ENCODE measurements at regions not wholly inside any gene's neighbourhood (a gene's known extent, or its start where the extent isn't known, plus 50 kb on each side); places are given as distances from the start of the nearest gene placed in this dataset.

DNA sequence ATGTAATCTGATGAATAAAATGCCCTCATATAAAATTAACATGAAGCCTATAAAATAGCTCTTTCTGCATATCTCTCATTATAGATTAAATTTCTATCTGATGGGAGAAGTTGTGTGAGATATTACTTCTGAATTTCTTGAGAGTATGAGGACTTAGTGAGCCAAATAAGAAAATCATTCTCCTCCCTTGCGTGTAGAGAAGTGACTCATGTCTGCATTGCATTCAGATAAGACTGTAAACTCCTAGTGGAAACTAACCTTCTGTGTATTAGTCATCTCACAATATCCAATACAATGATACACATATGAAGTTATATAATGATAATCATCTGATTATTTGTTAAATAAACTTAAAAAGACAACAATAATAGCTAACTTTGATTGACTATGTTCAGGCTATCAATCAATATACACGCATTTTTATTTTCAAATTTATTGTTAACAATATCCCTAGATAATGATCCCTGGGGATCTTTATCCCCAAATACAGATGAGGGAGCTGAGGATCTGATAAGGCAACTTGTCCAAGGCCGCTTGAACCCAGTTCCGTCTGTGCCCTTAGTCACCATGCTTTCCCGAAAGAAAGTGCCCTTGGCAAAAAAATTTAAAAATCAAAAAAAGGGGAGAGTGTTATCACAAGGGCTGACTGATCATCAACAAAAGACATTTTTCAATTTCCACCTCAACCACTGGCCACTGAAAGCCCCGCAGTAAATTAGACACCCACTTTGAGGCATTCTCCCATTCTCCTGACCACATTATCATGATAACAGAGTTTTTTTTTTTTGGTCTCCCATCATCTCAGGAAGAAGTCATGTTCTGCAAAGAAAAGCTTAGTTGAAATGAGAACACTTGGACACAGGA lies 189.2 kb upstream of the RASSF8 start:
- ATAC-seq (replicated peaks in 1 of 4) (no peak), DNase-seq (no peak)
- H3K36me3 Mint-ChIP-seq = no peaks in the 10 kb centered on the region
- ChIA-PET POLR2A (no interaction called here), CTCF (no interaction called here)
- no peaks in the 10 kb centered on the region for H3K27me3 ChIP-seq (replicated peaks in 1 of 2; ENCODE audit: control insufficient read depth in 2 of 2, extremely low read depth in 1 of 2, insufficient read depth in 2 of 2, low read length in 1 of 2)
- H3K4me3 ChIP-seq (ENCODE audit: control insufficient read depth in 1 of 2, extremely low read depth in 1 of 2, low read length in 1 of 2) = no peak overlapping the region
- no peaks in the 10 kb centered on the region for H3K4me1 ChIP-seq (ENCODE audit: control insufficient read depth in 1 of 2, extremely low read depth in 1 of 2, insufficient read depth in 2 of 2, low read length in 2 of 2)
- H3K4me3 Mint-ChIP-seq = no peak overlapping the region
- no peak overlapping the region for H3K27ac Mint-ChIP-seq
- H3K36me3 ChIP-seq (ENCODE audit: control insufficient read depth in 2 of 2, extremely low read depth in 1 of 2, insufficient read depth in 1 of 2, low read length in 1 of 2) = no peaks in the 10 kb centered on the region
- H3K9me3 ChIP-seq = no peaks in the 10 kb centered on the region
- H3K27me3 Mint-ChIP-seq = peaks cover 0 to 2% of the 10 kb centered on the region in 2 donors
- no peaks in the 10 kb centered on the region for H3K9me3 Mint-ChIP-seq
- H3K27ac ChIP-seq (ENCODE audit: low read length) = no peak overlapping the region
- no CpG with 5 or more reads among the region's 6 CpGs for WGBS (ENCODE audit: insufficient coverage)
- H3K4me1 Mint-ChIP-seq = no peaks in the 10 kb centered on the region

GRCh38 chr12:25771041-25771440 lies 187.4 kb upstream of the RASSF8 start:
- H3K27me3 Mint-ChIP-seq = peaks cover 0 to 2% of the 10 kb centered on the region in 2 donors
- no peak overlapping the region for H3K4me3 ChIP-seq (ENCODE audit: control insufficient read depth in 1 of 2, extremely low read depth in 1 of 2, low read length in 1 of 2)
- no peaks in the 10 kb centered on the region for H3K36me3 ChIP-seq (ENCODE audit: control insufficient read depth in 2 of 2, extremely low read depth in 1 of 2, insufficient read depth in 1 of 2, low read length in 1 of 2)
- DNase-seq = no peak
- H3K36me3 Mint-ChIP-seq = no peaks in the 10 kb centered on the region
- no peak for ATAC-seq (replicated peaks in 1 of 4)
- CTCF ChIA-PET = no interaction called here
- no peaks in the 10 kb centered on the region for H3K9me3 Mint-ChIP-seq
- H3K9me3 ChIP-seq = no peaks in the 10 kb centered on the region
- no peak overlapping the region for H3K27ac Mint-ChIP-seq
- no peaks in the 10 kb centered on the region for H3K4me1 Mint-ChIP-seq
- WGBS (ENCODE audit: insufficient coverage) = no CpG with 5 or more reads among the region's 2 CpGs
- no peak overlapping the region for H3K27ac ChIP-seq (ENCODE audit: low read length)
- POLR2A ChIA-PET = no interaction called here
- no peak overlapping the region for H3K4me3 Mint-ChIP-seq
- H3K27me3 ChIP-seq (replicated peaks in 1 of 2; ENCODE audit: control insufficient read depth in 2 of 2, extremely low read depth in 1 of 2, insufficient read depth in 2 of 2, low read length in 1 of 2) = no peaks in the 10 kb centered on the region
- no peaks in the 10 kb centered on the region for H3K4me1 ChIP-seq (ENCODE audit: control insufficient read depth in 1 of 2, extremely low read depth in 1 of 2, insufficient read depth in 2 of 2, low read length in 2 of 2)

- Mint-ChIP-seq H3K4me1 (no peaks in the 10 kb centered on the region), H3K9me3 (no peaks in the 10 kb centered on the region), H3K27ac (no peak overlapping the region), H3K36me3 (no peaks in the 10 kb centered on the region), H3K4me3 (no peak overlapping the region), H3K27me3 (peaks cover 0 to 2% of the 10 kb centered on the region in 2 donors)
- no peaks in the 10 kb centered on the region for H3K36me3 ChIP-seq (ENCODE audit: control insufficient read depth in 2 of 2, extremely low read depth in 1 of 2, insufficient read depth in 1 of 2, low read length in 1 of 2)
- no peak overlapping the region for H3K27ac ChIP-seq (ENCODE audit: low read length)
- H3K4me3 ChIP-seq (ENCODE audit: control insufficient read depth in 1 of 2, extremely low read depth in 1 of 2, low read length in 1 of 2) = no peak overlapping the region
- no peak for DNase-seq
- no peaks in the 10 kb centered on the region for H3K27me3 ChIP-seq (replicated peaks in 1 of 2; ENCODE audit: control insufficient read depth in 2 of 2, extremely low read depth in 1 of 2, insufficient read depth in 2 of 2, low read length in 1 of 2)
- no CpG with 5 or more reads among the region's 4 CpGs for WGBS (ENCODE audit: insufficient coverage)
- no peaks in the 10 kb centered on the region for H3K9me3 ChIP-seq
- no peaks in the 10 kb centered on the region for H3K4me1 ChIP-seq (ENCODE audit: control insufficient read depth in 1 of 2, extremely low read depth in 1 of 2, insufficient read depth in 2 of 2, low read length in 2 of 2)
- ATAC-seq (replicated peaks in 1 of 4) = no peak
- CTCF ChIA-PET = no interaction called here
- POLR2A ChIA-PET = no interaction called here
Observed at GRCh38 chr12:25771476-25771875, 187.0 kb upstream of the RASSF8 start.

DNA sequence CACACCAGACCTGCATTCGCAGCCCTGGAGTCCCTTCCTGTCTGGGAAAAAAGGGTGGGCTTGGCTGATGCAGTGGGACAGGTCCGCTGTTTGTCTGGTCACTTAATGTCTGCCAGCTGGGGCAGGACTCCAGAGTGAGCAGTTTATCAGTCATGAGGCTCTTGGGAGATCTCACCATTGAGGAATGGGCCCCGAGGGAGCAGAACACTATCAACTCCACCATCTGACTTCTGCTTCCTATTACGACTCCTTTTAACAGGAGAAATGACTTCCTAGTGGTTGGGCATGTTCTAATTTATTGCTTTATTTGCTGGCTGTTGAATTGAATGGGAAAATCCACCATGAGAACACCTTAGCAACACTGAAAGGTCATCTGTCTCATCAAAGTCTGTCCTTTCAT lies 182.5 kb upstream of the RASSF8 start:
- H3K4me1 ChIP-seq (ENCODE audit: control insufficient read depth in 1 of 2, extremely low read depth in 1 of 2, insufficient read depth in 2 of 2, low read length in 2 of 2) = no peaks in the 10 kb centered on the region
- ChIA-PET POLR2A (no interaction called here), CTCF (no interaction called here)
- ATAC-seq (replicated peaks in 1 of 4) = no peak
- no peak overlapping the region for H3K4me3 ChIP-seq (ENCODE audit: control insufficient read depth in 1 of 2, extremely low read depth in 1 of 2, low read length in 1 of 2)
- H3K9me3 Mint-ChIP-seq = no peaks in the 10 kb centered on the region
- no peaks in the 10 kb centered on the region for H3K27me3 Mint-ChIP-seq
- H3K27me3 ChIP-seq (replicated peaks in 1 of 2; ENCODE audit: control insufficient read depth in 2 of 2, extremely low read depth in 1 of 2, insufficient read depth in 2 of 2, low read length in 1 of 2) = no peaks in the 10 kb centered on the region
- no peak for DNase-seq
- H3K4me3 Mint-ChIP-seq = no peak overlapping the region
- H3K36me3 Mint-ChIP-seq = no peaks in the 10 kb centered on the region
- H3K36me3 ChIP-seq (ENCODE audit: control insufficient read depth in 2 of 2, extremely low read depth in 1 of 2, insufficient read depth in 1 of 2, low read length in 1 of 2) = no peaks in the 10 kb centered on the region
- no peaks in the 10 kb centered on the region for H3K4me1 Mint-ChIP-seq
- WGBS (ENCODE audit: insufficient coverage) = 78% methylated on average over 2 of the region's 4 CpGs
- H3K27ac Mint-ChIP-seq = no peak overlapping the region
- H3K9me3 ChIP-seq = no peaks in the 10 kb centered on the region
- no peak overlapping the region for H3K27ac ChIP-seq (ENCODE audit: low read length)

- H3K27ac ChIP-seq (ENCODE audit: low read length) = no peak overlapping the region
- WGBS (ENCODE audit: insufficient coverage) = no CpG with 5 or more reads among the region's 3 CpGs
- ATAC-seq (replicated peaks in 1 of 4) = no peak
- ChIA-PET CTCF (no interaction called here), POLR2A (no interaction called here)
- Mint-ChIP-seq H3K4me1 (no peaks in the 10 kb centered on the region), H3K4me3 (no peak overlapping the region), H3K27ac (no peak overlapping the region), H3K27me3 (peaks cover 0 to 2% of the 10 kb centered on the region in 2 donors), H3K36me3 (no peaks in the 10 kb centered on the region), H3K9me3 (no peaks in the 10 kb centered on the region)
- H3K9me3 ChIP-seq = no peaks in the 10 kb centered on the region
- no peak for DNase-seq
- H3K27me3 ChIP-seq (replicated peaks in 1 of 2; ENCODE audit: control insufficient read depth in 2 of 2, extremely low read depth in 1 of 2, insufficient read depth in 2 of 2, low read length in 1 of 2) = no peaks in the 10 kb centered on the region
- H3K4me1 ChIP-seq (ENCODE audit: control insufficient read depth in 1 of 2, extremely low read depth in 1 of 2, insufficient read depth in 2 of 2, low read length in 2 of 2) = no peaks in the 10 kb centered on the region
- H3K36me3 ChIP-seq (ENCODE audit: control insufficient read depth in 2 of 2, extremely low read depth in 1 of 2, insufficient read depth in 1 of 2, low read length in 1 of 2) = no peaks in the 10 kb centered on the region
- no peak overlapping the region for H3K4me3 ChIP-seq (ENCODE audit: control insufficient read depth in 1 of 2, extremely low read depth in 1 of 2, low read length in 1 of 2)
Observed at GRCh38 chr12:25780771-25781170, 177.7 kb upstream of the RASSF8 start.

DNA sequence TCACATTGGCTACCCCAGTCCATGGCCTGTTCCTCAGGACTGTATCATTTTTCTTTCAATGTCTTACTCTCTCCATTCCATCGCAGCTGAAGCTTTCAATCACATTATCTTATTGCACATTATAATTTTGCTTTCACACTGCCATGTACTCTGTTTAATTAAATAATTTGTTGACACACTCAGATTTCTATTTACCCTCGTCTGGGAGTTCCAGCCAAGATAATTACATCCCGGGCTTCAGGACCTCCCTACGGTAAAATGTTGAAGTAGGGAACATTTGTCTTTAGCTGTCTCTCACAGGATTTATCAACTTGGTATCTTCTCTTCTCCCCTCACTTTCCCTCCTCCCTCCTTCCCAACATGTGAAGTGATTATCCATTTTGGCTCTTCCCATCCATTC lies 177.2 kb upstream of the RASSF8 start:
- no peak for ATAC-seq (replicated peaks in 1 of 4)
- Mint-ChIP-seq H3K27me3 (peaks cover 0 to 2% of the 10 kb centered on the region in 2 donors), H3K36me3 (no peaks in the 10 kb centered on the region), H3K9me3 (no peaks in the 10 kb centered on the region), H3K4me1 (no peaks in the 10 kb centered on the region), H3K4me3 (no peak overlapping the region), H3K27ac (no peak overlapping the region)
- DNase-seq = no peak
- 100% methylated on average over 2 of the region's 4 CpGs for WGBS (ENCODE audit: insufficient coverage)
- Histone ChIP-seq H3K4me3 (ENCODE audit: control insufficient read depth in 1 of 2, extremely low read depth in 1 of 2, low read length in 1 of 2) (no peak overlapping the region), H3K27me3 (replicated peaks in 1 of 2; ENCODE audit: control insufficient read depth in 2 of 2, extremely low read depth in 1 of 2, insufficient read depth in 2 of 2, low read length in 1 of 2) (no peaks in the 10 kb centered on the region), H3K4me1 (ENCODE audit: control insufficient read depth in 1 of 2, extremely low read depth in 1 of 2, insufficient read depth in 2 of 2, low read length in 2 of 2) (no peaks in the 10 kb centered on the region), H3K36me3 (ENCODE audit: control insufficient read depth in 2 of 2, extremely low read depth in 1 of 2, insufficient read depth in 1 of 2, low read length in 1 of 2) (no peaks in the 10 kb centered on the region), H3K9me3 (no peaks in the 10 kb centered on the region), H3K27ac (ENCODE audit: low read length) (no peak overlapping the region)
- POLR2A ChIA-PET = no interaction called here
- CTCF ChIA-PET = no interaction called here

DNA sequence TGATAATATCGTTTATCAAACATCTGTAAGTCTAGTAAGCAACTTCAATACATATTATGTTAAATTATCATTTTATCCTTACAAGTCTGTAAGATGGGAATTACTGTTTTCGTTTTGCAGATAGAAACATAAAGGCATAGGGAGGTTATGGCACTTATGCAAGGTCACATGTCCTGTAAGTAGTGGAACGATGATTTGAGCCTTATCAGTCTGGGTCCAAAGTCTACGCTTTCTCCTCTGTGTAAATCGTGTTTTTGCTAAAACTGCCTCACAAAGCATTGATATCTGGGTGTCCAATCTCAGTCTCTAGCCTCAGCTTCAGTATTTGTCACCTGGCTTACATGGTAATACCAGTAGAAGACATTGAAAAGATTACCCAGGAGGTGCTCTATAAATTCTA lies 174.9 kb upstream of the RASSF8 start:
- H3K9me3 Mint-ChIP-seq = no peaks in the 10 kb centered on the region

More for the DNA sequence above, 174.9 kb upstream of the RASSF8 start:
- Mint-ChIP-seq H3K27me3 (peaks cover 0 to 2% of the 10 kb centered on the region in 2 donors), H3K27ac (no peak overlapping the region), H3K36me3 (no peaks in the 10 kb centered on the region), H3K4me3 (no peak overlapping the region), H3K4me1 (no peaks in the 10 kb centered on the region)
- Histone ChIP-seq H3K4me3 (ENCODE audit: control insufficient read depth in 1 of 2, extremely low read depth in 1 of 2, low read length in 1 of 2) (no peak overlapping the region), H3K9me3 (no peaks in the 10 kb centered on the region), H3K27me3 (replicated peaks in 1 of 2; ENCODE audit: control insufficient read depth in 2 of 2, extremely low read depth in 1 of 2, insufficient read depth in 2 of 2, low read length in 1 of 2) (no peaks in the 10 kb centered on the region), H3K4me1 (ENCODE audit: control insufficient read depth in 1 of 2, extremely low read depth in 1 of 2, insufficient read depth in 2 of 2, low read length in 2 of 2) (no peaks in the 10 kb centered on the region), H3K36me3 (ENCODE audit: control insufficient read depth in 2 of 2, extremely low read depth in 1 of 2, insufficient read depth in 1 of 2, low read length in 1 of 2) (no peaks in the 10 kb centered on the region), H3K27ac (ENCODE audit: low read length) (no peak overlapping the region)
- DNase-seq = no peak
- 80% methylated on average over 3 of the region's 5 CpGs for WGBS (ENCODE audit: insufficient coverage)
- ChIA-PET POLR2A (no interaction called here), CTCF (no interaction called here)
- ATAC-seq (replicated peaks in 1 of 4) = no peak

All from T-cell (primary cell).